ENCODE measurements at regions not wholly inside any gene's neighbourhood (a gene's known extent, or its start where the extent isn't known, plus 50 kb on each side); places are given as distances from the start of the nearest gene placed in this dataset.

- no peak overlapping the region for H3K4me3 ChIP-seq (ENCODE audit: low read depth, low read length)
- DNase-seq (ENCODE audit: low read depth), result no peak
- no peak for TF ChIP-seq CTCF (conservative IDR thresholded peaks at IDR 0.05; ENCODE audit: low read depth, low read length)
Measured at GRCh38 chr2:129705085-129705484, 274.4 kb upstream of the RAB6C start.

- no peak overlapping the region for H3K4me3 ChIP-seq (ENCODE audit: low read depth, low read length)
- DNase-seq (ENCODE audit: low read depth), result no peak
- TF ChIP-seq CTCF (conservative IDR thresholded peaks at IDR 0.05; ENCODE audit: low read depth, low read length), result no peak
Measured at GRCh38 chr2:129707800-129708199, 271.7 kb upstream of the RAB6C start.

GRCh38 chr2:129708221-129708967 lies 271.1 kb upstream of the RAB6C start:
- no peak for DNase-seq (ENCODE audit: low read depth)
- no peak for TF ChIP-seq CTCF (conservative IDR thresholded peaks at IDR 0.05; ENCODE audit: low read depth, low read length)
- H3K4me3 ChIP-seq (ENCODE audit: low read depth, low read length), result no peak overlapping the region

- DNase-seq (ENCODE audit: low read depth), result no peak
- no peak for TF ChIP-seq CTCF (conservative IDR thresholded peaks at IDR 0.05; ENCODE audit: low read depth, low read length)
- H3K4me3 ChIP-seq (ENCODE audit: low read depth, low read length), result no peak overlapping the region
Measured at GRCh38 chr2:129709001-129709955, 270.2 kb upstream of the RAB6C start.

- no peak for TF ChIP-seq CTCF (conservative IDR thresholded peaks at IDR 0.05; ENCODE audit: low read depth, low read length)
- H3K4me3 ChIP-seq (ENCODE audit: low read depth, low read length), result no peak overlapping the region
- no peak for DNase-seq (ENCODE audit: low read depth)
Measured at GRCh38 chr2:129709956-129710598, 269.4 kb upstream of the RAB6C start.

GRCh38 chr2:129710670-129711495 lies 268.6 kb upstream of the RAB6C start:
- H3K4me3 ChIP-seq (ENCODE audit: low read depth, low read length), result no peak overlapping the region
- no peak for TF ChIP-seq CTCF (conservative IDR thresholded peaks at IDR 0.05; ENCODE audit: low read depth, low read length)
- DNase-seq (ENCODE audit: low read depth), result no peak
